IgD-negative memory B cell (primary cell): ENCODE measurements at regions not wholly inside any gene's neighbourhood (a gene's known extent, or its start where the extent isn't known, plus 50 kb on each side); places are given as distances from the start of the nearest gene placed in this dataset.

ENCODE experiments used
- H3K27ac Mint-ChIP-seq, 3 donors: one replicate each; pipeline ENCODE4 v1.8.0; 2020 to 2022; ENCODE audit warnings: mild to moderate bottlenecking in 3 of 3, mixed read lengths in 3 of 3, moderate library complexity in 1 of 3
- H3K27me3 Mint-ChIP-seq: one replicate; pipeline ENCODE4 v1.8.0; 2021; ENCODE audit warnings: mixed read lengths
- H3K36me3 Mint-ChIP-seq: one replicate; pipeline ENCODE4 v1.8.0; 2020; ENCODE audit warnings: mild to moderate bottlenecking, mixed read lengths
- H3K4me1 Mint-ChIP-seq, 3 donors: one replicate each; pipeline ENCODE4 v1.8.0; 2020 to 2022; ENCODE audit warnings: mixed read lengths in 3 of 3, mild to moderate bottlenecking in 1 of 3
- H3K4me3 Mint-ChIP-seq, 4 donors: one replicate each; pipeline ENCODE4 v1.8.0; 2020 to 2022; ENCODE audit warnings: mild to moderate bottlenecking in 4 of 4, mixed read lengths in 4 of 4, moderate library complexity in 3 of 4
- H3K9me3 Mint-ChIP-seq, 3 donors: one replicate each; pipeline ENCODE4 v1.8.0; 2020 to 2021; ENCODE audit warnings: mixed read lengths in 3 of 3, mild to moderate bottlenecking in 1 of 3

DNA sequence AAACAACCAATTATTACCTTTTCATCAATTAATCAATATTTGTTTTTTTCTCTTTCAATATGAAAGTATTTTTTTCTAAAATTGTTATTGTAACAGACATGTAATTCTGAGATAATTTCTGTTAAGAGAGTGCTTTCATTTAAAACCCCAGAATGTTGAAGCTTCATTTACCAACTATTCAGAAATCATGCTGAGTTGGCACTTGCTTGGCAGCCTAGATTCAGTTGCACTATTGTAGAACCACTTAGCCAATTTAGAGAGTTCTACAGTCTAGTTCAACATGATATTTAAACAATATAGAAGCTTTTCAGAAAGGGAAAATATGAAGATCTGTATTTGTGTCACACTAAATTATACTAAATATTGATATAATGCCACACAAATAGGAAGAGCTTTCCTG is 56.1 kb upstream of the NKAIN2 start:
- no peak overlapping the region for H3K4me3 Mint-ChIP-seq
- no peaks in the 10 kb centered on the region for H3K36me3 Mint-ChIP-seq
- H3K4me1 Mint-ChIP-seq, result no peaks in the 10 kb centered on the region
- no peaks in the 10 kb centered on the region for H3K27me3 Mint-ChIP-seq
- H3K9me3 Mint-ChIP-seq, result peaks cover 0 to 9% (median 3%) of the 10 kb centered on the region in 3 donors
- H3K27ac Mint-ChIP-seq, result no peak overlapping the region

DNA sequence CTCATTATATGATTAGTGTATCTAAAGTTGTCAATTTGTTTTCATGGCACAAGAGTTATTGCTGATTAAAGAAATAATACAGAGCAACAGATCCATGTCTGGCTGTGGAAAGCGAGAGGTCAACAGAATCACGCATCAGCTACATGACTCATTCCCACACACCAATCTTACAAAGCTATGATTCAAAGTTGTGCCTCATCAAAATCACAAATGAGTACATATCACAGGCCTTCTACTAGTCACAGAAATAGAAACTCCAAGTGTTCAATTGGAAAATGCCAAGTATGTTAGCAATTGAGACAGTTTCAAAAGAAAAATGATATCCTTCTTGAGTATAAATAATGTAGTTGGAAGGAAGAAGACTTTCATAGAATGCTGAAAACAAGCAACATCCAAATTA is 57.8 kb upstream of the NKAIN2 start:
- Mint-ChIP-seq H3K36me3 (no peaks in the 10 kb centered on the region), H3K4me3 (no peak overlapping the region), H3K27ac (no peak overlapping the region), H3K9me3 (peaks cover 0 to 4% (median 3%) of the 10 kb centered on the region in 3 donors), H3K27me3 (no peaks in the 10 kb centered on the region), H3K4me1 (no peaks in the 10 kb centered on the region)

DNA sequence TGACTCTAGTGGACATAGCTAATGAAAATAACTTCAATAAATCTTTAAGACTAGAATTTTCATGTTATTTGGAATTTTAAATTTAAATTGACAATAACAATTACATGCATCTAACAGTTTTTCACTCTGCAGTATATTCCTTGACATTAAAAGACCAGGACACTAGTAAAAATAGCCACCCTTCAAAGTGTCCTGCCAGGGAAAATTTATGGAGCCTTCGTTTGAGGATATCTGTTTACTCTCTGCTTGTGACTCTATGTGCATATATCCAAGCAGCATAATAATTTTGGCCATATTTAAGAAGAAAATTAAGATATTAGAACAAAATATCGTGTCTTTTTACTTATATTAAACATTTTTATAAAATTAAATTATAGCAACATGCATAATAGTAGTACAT is 58.8 kb upstream of the NKAIN2 start:
- no peaks in the 10 kb centered on the region for H3K4me1 Mint-ChIP-seq
- H3K9me3 Mint-ChIP-seq, result no peaks in the 10 kb centered on the region
- no peaks in the 10 kb centered on the region for H3K36me3 Mint-ChIP-seq
- no peaks in the 10 kb centered on the region for H3K27me3 Mint-ChIP-seq
- H3K4me3 Mint-ChIP-seq, result no peak overlapping the region
- H3K27ac Mint-ChIP-seq, result no peak overlapping the region

DNA sequence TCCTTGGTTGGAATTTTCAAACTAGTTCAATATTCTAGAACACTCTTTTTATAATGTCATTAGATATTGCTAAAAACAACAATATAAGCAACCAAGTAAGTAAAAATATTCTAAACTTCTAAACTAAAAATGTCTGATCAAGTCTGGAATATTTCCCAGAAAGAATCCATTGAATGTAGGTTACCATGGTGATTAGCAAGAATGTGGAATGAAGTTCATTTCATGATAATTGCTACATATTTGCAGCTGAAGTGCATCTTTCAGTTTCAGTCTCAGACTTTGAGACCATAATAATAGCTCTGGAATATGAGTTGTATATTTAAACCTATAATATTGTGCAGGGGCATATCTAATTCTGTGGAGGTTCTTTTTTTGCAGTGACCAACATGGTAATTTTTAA is 61.0 kb upstream of the NKAIN2 start:
- Mint-ChIP-seq H3K4me1 (no peaks in the 10 kb centered on the region), H3K27ac (no peak overlapping the region), H3K9me3 (peaks cover 0 to 2% (median 0%) of the 10 kb centered on the region in 3 donors), H3K36me3 (no peaks in the 10 kb centered on the region), H3K4me3 (no peak overlapping the region), H3K27me3 (no peaks in the 10 kb centered on the region)

DNA sequence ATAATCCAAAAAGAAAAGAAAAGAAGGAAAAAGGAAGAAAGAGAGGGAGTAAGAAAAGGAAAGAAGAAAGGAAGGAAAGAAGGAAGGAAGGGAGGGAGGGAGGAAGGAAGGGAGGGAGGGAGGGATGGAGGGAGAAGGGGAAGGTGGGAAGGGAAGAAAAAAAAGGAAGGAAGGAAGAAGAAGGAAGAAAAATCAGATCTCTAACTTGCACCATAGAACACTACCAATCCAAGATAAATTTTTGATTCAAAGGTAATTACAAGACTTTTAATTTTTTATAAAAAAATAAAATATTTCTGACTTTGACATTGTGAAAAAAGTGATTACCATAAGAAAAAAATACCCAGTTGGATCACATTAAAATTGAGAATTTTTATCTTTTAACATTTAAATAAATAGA is 70.5 kb upstream of the NKAIN2 start:
- Mint-ChIP-seq H3K27me3 (no peaks in the 10 kb centered on the region), H3K4me3 (no peak overlapping the region), H3K36me3 (no peaks in the 10 kb centered on the region), H3K4me1 (peaks cover 0 to 2% (median 0%) of the 10 kb centered on the region in 3 donors), H3K27ac (peak overlapping the region in 1 of 3 donors; percentile 8), H3K9me3 (peaks cover 2 to 6% (median 4%) of the 10 kb centered on the region in 3 donors)

DNA sequence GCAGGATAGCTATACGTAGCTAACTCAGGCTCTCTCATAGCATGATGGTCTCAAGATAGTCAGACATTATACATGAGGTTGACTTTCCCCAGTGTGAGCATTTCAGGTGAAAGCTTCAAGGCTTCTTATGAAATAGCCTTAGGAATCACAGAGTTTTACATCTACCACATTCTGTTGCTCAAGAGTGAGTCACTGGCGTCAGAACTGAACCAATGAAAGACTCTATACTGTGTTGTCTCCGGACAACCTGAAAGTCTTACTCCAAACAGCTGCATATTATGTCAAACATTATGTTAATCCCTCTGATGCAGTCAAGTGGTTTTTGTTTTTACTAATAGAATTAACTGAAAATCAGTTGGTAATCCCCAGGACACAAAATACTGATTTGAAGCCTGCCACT is 79.8 kb upstream of the TRDN start:
- Mint-ChIP-seq H3K36me3 (peaks cover 2% of the 10 kb centered on the region), H3K27me3 (no peaks in the 10 kb centered on the region), H3K27ac (no peak overlapping the region), H3K9me3 (no peaks in the 10 kb centered on the region), H3K4me3 (no peak overlapping the region), H3K4me1 (no peaks in the 10 kb centered on the region)

DNA sequence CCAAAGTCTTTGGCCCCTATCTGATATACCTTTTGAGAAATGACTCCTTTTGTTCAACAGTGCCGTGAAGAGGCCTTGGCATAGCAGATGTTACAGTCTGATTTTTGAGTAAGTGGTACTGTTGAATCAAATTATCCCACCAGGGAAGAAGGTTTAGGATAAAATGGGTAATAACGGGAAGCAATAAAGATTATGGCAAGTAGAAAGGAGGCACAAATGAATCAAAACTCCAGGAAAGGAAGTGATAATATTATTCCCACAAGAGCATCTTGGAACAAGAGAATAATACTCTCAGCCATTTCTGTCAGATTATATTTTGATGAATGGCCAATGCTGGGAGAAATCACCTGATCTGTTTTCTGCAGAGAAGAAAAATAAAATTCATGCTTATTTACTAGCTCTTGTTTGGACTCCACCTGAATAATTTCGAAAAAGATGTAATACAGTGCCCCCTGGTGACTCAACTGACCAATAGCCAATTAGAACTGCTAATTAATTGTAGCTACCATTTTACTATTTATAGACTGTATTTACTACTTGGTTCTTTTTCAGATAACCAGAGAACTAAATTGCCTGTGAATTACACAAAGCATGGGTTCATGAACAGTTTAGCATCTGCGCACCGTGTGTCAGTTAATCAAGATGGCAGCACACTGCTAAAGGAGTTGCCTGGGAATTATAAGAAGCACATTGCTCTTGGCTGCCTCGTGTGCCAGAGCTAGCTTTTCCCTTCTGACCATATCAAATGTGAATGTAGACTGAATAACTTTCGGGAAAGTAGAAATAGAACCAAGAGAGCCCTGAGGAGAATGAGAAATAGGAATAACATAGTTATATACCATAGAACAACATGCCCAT is 78.5 kb upstream of the TRDN start:
- no peak overlapping the region for H3K27ac Mint-ChIP-seq
- H3K36me3 Mint-ChIP-seq, result peaks cover 2% of the 10 kb centered on the region
- no peaks in the 10 kb centered on the region for H3K27me3 Mint-ChIP-seq
- H3K9me3 Mint-ChIP-seq, result no peaks in the 10 kb centered on the region
- H3K4me3 Mint-ChIP-seq, result no peak overlapping the region
- H3K4me1 Mint-ChIP-seq, result no peaks in the 10 kb centered on the region

DNA sequence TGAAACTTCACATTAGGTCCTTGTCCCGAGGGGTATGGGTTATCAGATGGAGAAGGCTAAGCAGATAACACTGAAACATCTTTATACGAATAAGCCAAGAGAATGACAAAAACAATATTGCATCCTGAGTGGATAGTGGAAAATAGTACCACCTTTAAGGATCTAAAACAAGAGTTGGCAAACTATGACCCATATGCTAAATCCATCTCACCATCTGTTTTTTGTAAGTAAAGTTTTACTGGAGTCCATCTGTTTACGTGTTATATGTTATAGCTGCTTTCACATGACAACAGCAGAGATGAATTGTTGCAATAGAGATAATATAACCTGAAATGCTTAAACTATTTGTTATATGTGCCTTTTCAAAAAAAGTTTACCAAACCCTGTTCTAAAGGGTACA is 76.1 kb upstream of the TRDN start:
- Mint-ChIP-seq H3K36me3 (peaks cover 2% of the 10 kb centered on the region), H3K9me3 (no peaks in the 10 kb centered on the region), H3K27ac (no peak overlapping the region)

DNA sequence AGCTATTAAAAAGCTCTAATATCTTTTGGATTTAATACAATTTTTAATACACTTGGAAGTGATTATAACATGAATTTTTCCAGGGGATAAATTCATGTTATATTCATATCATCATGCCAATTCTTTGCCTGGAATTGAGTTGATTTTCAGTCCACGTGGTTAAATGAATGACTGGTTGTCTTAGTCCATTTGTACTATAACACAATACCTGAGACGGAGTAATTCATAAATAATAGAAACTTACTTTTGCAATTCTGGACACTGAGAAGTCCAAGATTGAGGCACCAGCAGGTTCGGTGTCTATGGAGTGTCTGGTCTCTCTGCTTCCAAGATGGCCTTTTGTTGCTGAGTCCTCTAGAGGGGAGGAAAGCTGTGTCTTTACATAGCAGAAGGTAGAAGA is 66.2 kb upstream of the TRDN start:
- Mint-ChIP-seq H3K36me3 (no peaks in the 10 kb centered on the region), H3K4me1 (no peaks in the 10 kb centered on the region), H3K27ac (no peak overlapping the region), H3K27me3 (no peaks in the 10 kb centered on the region), H3K9me3 (peaks cover 0 to 8% (median 2%) of the 10 kb centered on the region in 3 donors), H3K4me3 (no peak overlapping the region)

More for the DNA sequence above, 76.1 kb upstream of the TRDN start:
- Mint-ChIP-seq H3K27me3 (no peaks in the 10 kb centered on the region), H3K4me3 (no peak overlapping the region), H3K4me1 (no peaks in the 10 kb centered on the region)

DNA sequence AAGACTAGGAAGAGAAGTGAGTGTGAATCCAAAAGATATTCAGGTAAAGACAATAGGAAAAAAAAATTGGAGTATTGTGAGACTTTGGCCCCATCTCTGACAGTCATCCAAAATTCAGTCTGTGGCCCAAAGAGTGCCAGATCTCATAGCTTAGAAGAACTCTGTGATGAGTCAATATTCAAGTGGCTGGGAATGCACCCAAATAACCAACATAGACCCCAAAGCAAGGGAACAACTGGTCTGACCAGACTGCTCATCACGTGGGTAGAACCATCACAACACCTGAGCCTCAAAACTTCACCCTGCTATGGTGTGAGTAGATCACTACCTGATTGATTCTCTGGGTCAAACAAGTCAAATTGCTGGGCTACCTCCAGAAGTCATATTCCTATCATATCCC is 51.1 kb upstream of the TRDN start:
- Mint-ChIP-seq H3K27me3 (no peaks in the 10 kb centered on the region), H3K36me3 (no peaks in the 10 kb centered on the region), H3K4me3 (no peak overlapping the region), H3K4me1 (no peaks in the 10 kb centered on the region), H3K9me3 (peaks cover 0 to 2% (median 1%) of the 10 kb centered on the region in 3 donors), H3K27ac (no peak overlapping the region)
